Adrenal gland (tissue), 9 donors: ENCODE measurements at regions not wholly inside any gene's neighbourhood (a gene's known extent, or its start where the extent isn't known, plus 50 kb on each side); places are given as distances from the start of the nearest gene placed in this dataset.

Source experiments
- DNase-seq, 7 donors: peaks; one replicate each; pipeline ENCODE4 v3.0.0-alpha.2; 2019 to 2020
- H3K27ac ChIP-seq, 5 donors: fragments of 200-600 bp; sonication (generic) in 4 of 5; 1 replicate in 3 of 5; 2 replicates in 2 of 5; pipeline versions ENCODE4 v1.5.1 to v1.8.0; 2016 to 2020; ENCODE audit warnings: mild to moderate bottlenecking in 1 of 5
- H3K27me3 ChIP-seq: fragments of 200-600 bp; 2 replicates; pipeline ENCODE4 v1.8.0; 2021
- H3K36me3 ChIP-seq, 2 donors: fragments of 200-600 bp; replicated peaks in 1 of 2; 1 replicate in 1 of 2; 2 replicates in 1 of 2; pipeline versions ENCODE4 v1.5.1 to v1.8.0; 2018 to 2022
- H3K4me1 ChIP-seq, 2 donors: fragments of 200-600 bp; replicated peaks in 1 of 2; 1 replicate in 1 of 2; 2 replicates in 1 of 2; pipeline versions ENCODE4 v1.5.1 to v1.8.0; 2018 to 2021
- H3K4me3 ChIP-seq, 4 donors: fragments of 200-600 bp; sonication (generic) in 3 of 4; one replicate each; pipeline ENCODE4 v1.5.1; 2016 to 2018
- H3K9me3 ChIP-seq, 3 donors: fragments of 200-600 bp; sonication (generic) in 1 of 3; replicated peaks in 1 of 3; 1 replicate in 2 of 3; 2 replicates in 1 of 3; pipeline versions ENCODE4 v1.5.1 to v1.8.0; 2016 to 2021
- POLR2A ChIP-seq, 2 donors: fragments of 450-650 bp; IDR thresholded peaks; one replicate each; pipeline ENCODE4 v1.6.1; 2017; ENCODE audit warnings: antibody characterized with exemption in 2 of 2, mild to moderate bottlenecking in 2 of 2, moderate library complexity in 1 of 2
- WGBS, 4 donors: extraction: QIAGEN DNeasy Blood & Tissue Kit in 2 of 4; methylation state at CpG; one replicate each; pipeline versions ENCODE4 v1.1.5 to v1.1.7; 2013 to 2017; 5-methylcytosine and 5-hydroxymethylcytosine counted together
- intact Hi-C, 2 donors: fragments of 100-400 bp; cut with DNase I; formaldehyde crosslinking; loops; one replicate each; pipeline versions ENCODE4 v1.14.1 to v1.15.0; 2022 to 2023
- TF ChIP-seq, protein P1 (sequence below), 6 experiments: fragments of 450-650 bp in 4 of 6; fragments of 200-600 bp in 2 of 6; sonication (generic) in 1 of 6; IDR thresholded peaks; 1 replicate in 5 of 6; 2 replicates in 1 of 6; pipeline versions ENCODE4 v1.5.1 to v1.8.0; 2016 to 2021; ENCODE audit warnings: antibody characterized with exemption in 6 of 6, mild to moderate bottlenecking in 2 of 6, moderate library complexity in 1 of 6
- donor health status: healthy with polysubstance abuse.
- donor health status: Bipolar disorder and iron deficiency.
- donor health status: DM: yes; HTN: yes; CAD: no.
- donor health status: DM: no; HTN: no; CAD: no.
- donor health status: DM: no; HTN: no; CAD: no.

DNA sequence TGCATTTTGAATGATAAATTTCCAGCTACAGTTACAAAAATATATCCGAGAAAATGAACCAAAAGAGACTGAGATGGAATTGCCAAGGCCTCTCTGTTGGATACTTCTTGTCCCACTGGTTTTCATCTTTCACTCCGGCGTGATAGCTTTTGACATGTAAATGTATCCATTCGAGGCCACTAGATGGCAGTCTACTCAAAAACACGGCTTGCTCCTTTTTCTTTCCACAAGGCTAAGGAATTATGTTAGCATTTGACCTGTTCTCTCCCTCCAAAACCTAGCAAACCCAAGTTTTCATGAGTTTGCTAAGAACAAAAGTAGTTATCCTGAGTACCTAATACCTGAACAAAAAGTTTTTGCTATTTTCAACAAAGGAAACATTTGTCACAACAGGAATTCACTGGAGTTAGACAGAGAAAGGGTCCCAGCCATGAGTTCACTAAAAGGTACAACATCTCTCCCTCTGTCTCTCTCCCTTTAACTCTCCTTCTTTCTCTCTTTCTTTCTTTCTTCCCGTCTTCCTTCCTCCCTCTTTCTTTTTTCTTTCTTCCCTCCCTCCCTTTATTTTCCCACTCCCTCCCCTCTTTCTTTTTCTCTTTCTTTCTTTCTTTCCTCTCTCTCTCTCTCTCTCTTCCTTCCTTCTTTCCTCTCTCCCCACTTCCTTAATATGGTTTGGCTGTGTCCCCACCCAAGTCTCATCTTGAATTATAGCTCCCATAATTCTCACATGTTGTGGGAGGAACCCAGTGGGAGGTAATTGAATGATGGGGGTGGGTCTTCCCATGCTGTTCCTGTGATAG, 207.9 kb upstream of the MYO3A start:
- Histone ChIP-seq H3K27ac (no peak overlapping the region), H3K4me3 (no peak overlapping the region), H3K4me1 (no peaks in the 10 kb centered on the region), H3K9me3 (no peaks in the 10 kb centered on the region), H3K36me3 (no peaks in the 10 kb centered on the region), H3K27me3 (no peaks in the 10 kb centered on the region)
- TF ChIP-seq, protein P1, sequence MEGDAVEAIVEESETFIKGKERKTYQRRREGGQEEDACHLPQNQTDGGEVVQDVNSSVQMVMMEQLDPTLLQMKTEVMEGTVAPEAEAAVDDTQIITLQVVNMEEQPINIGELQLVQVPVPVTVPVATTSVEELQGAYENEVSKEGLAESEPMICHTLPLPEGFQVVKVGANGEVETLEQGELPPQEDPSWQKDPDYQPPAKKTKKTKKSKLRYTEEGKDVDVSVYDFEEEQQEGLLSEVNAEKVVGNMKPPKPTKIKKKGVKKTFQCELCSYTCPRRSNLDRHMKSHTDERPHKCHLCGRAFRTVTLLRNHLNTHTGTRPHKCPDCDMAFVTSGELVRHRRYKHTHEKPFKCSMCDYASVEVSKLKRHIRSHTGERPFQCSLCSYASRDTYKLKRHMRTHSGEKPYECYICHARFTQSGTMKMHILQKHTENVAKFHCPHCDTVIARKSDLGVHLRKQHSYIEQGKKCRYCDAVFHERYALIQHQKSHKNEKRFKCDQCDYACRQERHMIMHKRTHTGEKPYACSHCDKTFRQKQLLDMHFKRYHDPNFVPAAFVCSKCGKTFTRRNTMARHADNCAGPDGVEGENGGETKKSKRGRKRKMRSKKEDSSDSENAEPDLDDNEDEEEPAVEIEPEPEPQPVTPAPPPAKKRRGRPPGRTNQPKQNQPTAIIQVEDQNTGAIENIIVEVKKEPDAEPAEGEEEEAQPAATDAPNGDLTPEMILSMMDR (IDR thresholded peaks at IDR 0.05), result peak; percentile 19 to 68 (median 45)
- no peak for TF ChIP-seq POLR2A (IDR thresholded peaks at IDR 0.05)
- WGBS, 4 donors, result 3 to 6% (median 5%) methylated on average over 6 of the region's 6 CpGs
- intact Hi-C loops, result no loop called here
- DNase-seq, result peak in 4 of 7 donors; percentile 20 to 51 (median 32)

- no peak for DNase-seq
- Histone ChIP-seq H3K27ac (no peak overlapping the region), H3K9me3 (peaks cover 0 to 10% (median 0%) of the 10 kb centered on the region in 3 donors), H3K4me1 (no peaks in the 10 kb centered on the region), H3K4me3 (no peak overlapping the region), H3K27me3 (no peaks in the 10 kb centered on the region), H3K36me3 (no peaks in the 10 kb centered on the region)
- intact Hi-C loops, result no loop called here
- 87 to 94% (median 88%) methylated on average over 4 of the region's 4 CpGs for whole genome bisulfite sequencing, 4 donors
- no peak for TF ChIP-seq POLR2A (IDR thresholded peaks at IDR 0.05)
- TF ChIP-seq, protein P1 (IDR thresholded peaks at IDR 0.05), result no peak
Observed at GRCh38 chr10:25738776-25739175, 195.3 kb upstream of the MYO3A start.

GRCh38 chr10:25743832-25744231, 190.2 kb upstream of the MYO3A start:
- intact Hi-C loops, result no loop called here
- Histone ChIP-seq H3K27ac (no peak overlapping the region), H3K9me3 (peaks cover 0 to 10% (median 0%) of the 10 kb centered on the region in 3 donors), H3K36me3 (no peaks in the 10 kb centered on the region), H3K4me1 (no peaks in the 10 kb centered on the region), H3K27me3 (no peaks in the 10 kb centered on the region), H3K4me3 (no peak overlapping the region)
- no peak for DNase-seq
- TF ChIP-seq POLR2A (IDR thresholded peaks at IDR 0.05), result no peak
- TF ChIP-seq, protein P1 (IDR thresholded peaks at IDR 0.05), result no peak
- 83 to 89% (median 86%) methylated on average over 3 of the region's 3 CpGs for WGBS, 4 donors

DNA sequence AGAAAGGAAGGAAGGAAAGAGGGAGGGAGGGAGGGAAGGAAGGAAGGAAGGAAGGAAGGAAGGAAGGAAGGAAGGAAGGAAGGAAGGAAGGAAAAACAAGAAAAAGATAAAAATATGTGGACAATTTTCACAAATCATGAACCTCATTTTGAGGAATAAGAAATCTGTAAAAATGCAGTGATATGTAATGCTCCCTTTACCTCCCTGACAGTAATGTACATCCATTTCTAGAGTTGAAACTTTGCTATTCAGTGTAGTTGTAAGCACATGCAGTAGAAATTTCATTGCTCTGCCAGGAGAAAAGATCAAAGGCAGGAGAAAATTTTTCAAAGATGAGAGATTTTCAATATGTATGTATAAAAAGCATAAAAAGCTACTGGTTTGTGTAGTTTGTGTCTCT, 189.5 kb upstream of the MYO3A start:
- no peaks in the 10 kb centered on the region for H3K4me1 ChIP-seq
- H3K9me3 ChIP-seq, result peaks cover 0 to 10% (median 0%) of the 10 kb centered on the region in 3 donors
- H3K36me3 ChIP-seq, result no peaks in the 10 kb centered on the region
- intact Hi-C loops, result no loop called here
- H3K4me3 ChIP-seq, result no peak overlapping the region
- H3K27me3 ChIP-seq, result no peaks in the 10 kb centered on the region
- TF ChIP-seq, protein P1 (IDR thresholded peaks at IDR 0.05), result no peak
- no peak for TF ChIP-seq POLR2A (IDR thresholded peaks at IDR 0.05)
- H3K27ac ChIP-seq, result no peak overlapping the region
- DNase-seq, result no peak
